H1 (cell line): ENCODE measurements at regions not wholly inside any gene's neighbourhood (a gene's known extent, or its start where the extent isn't known, plus 50 kb on each side); places are given as distances from the start of the nearest gene placed in this dataset.

Experiments used
- ASH2L ChIP-seq: fragments of 200-600, 300-600 bp; sonication (generic); IDR thresholded peaks from one replicate; pipeline ENCODE4 v1.7.1; 2017; ENCODE audit warnings: low read length
- RAD21 ChIP-seq, 2 experiments: IDR thresholded peaks in 1 of 2; conservative IDR thresholded peaks in 1 of 2; 2 replicates each; pipeline ENCODE4 v1.6.1; 2011; ENCODE audit warnings: low read depth in 2 of 2, low read length in 2 of 2, improper control_type of control experiment in 1 of 2, inconsistent platforms in 1 of 2, mild to moderate bottlenecking in 1 of 2, moderate library complexity in 1 of 2
- TF ChIP-seq, protein P1 (sequence below): IDR thresholded peaks from 2 replicates; pipeline ENCODE4 v1.6.1; 2011; ENCODE audit warnings: low read length, improper control_type of control experiment
- TF ChIP-seq, protein P2 (sequence below), 3 experiments: IDR thresholded peaks; 1 replicate in 2 of 3; 2 replicates in 1 of 3; pipeline versions ENCODE4 v1.5.1 to v1.6.1; 2011; ENCODE audit warnings: low read length in 3 of 3, mild to moderate bottlenecking in 3 of 3, inconsistent platforms in 2 of 3, low read depth in 1 of 3, moderate library complexity in 1 of 3; ENCODE audit not compliant: insufficient read depth in 1 of 3; ENCODE audit errors: control extremely low read depth in 1 of 3

DNA sequence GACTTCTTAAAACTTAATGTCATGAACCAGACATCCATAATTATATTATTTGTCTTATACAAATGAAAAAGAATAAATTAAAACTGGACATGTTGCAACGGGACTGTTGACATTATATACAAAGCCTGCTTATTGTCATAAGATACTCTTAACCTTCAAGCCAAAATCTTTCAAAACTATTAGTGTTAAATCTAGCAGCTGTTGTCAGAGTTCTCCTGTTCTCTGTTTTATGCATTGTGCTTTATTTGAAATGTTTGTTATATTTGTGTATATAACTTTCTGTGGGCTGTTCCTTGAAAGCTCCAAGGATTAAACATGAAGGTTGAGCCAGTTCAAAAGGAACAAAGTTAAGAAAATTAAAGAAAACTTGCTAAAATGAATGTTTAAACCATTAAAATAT is 335.5 kb upstream of the NT5C1B start:
- TF ChIP-seq RAD21 (IDR thresholded peaks at IDR 0.05 in 1 of 2, conservative IDR thresholded peaks at IDR 0.05 in 1 of 2; ENCODE audit: low read depth in 2 of 2, low read length in 2 of 2): no peak
- TF ChIP-seq, protein P1, sequence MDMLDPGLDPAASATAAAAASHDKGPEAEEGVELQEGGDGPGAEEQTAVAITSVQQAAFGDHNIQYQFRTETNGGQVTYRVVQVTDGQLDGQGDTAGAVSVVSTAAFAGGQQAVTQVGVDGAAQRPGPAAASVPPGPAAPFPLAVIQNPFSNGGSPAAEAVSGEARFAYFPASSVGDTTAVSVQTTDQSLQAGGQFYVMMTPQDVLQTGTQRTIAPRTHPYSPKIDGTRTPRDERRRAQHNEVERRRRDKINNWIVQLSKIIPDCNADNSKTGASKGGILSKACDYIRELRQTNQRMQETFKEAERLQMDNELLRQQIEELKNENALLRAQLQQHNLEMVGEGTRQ: no peak
- no peak for TF ChIP-seq ASH2L
- TF ChIP-seq, protein P2, sequence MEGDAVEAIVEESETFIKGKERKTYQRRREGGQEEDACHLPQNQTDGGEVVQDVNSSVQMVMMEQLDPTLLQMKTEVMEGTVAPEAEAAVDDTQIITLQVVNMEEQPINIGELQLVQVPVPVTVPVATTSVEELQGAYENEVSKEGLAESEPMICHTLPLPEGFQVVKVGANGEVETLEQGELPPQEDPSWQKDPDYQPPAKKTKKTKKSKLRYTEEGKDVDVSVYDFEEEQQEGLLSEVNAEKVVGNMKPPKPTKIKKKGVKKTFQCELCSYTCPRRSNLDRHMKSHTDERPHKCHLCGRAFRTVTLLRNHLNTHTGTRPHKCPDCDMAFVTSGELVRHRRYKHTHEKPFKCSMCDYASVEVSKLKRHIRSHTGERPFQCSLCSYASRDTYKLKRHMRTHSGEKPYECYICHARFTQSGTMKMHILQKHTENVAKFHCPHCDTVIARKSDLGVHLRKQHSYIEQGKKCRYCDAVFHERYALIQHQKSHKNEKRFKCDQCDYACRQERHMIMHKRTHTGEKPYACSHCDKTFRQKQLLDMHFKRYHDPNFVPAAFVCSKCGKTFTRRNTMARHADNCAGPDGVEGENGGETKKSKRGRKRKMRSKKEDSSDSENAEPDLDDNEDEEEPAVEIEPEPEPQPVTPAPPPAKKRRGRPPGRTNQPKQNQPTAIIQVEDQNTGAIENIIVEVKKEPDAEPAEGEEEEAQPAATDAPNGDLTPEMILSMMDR (IDR thresholded peaks at IDR 0.05; ENCODE audit: control extremely low read depth in 1 of 3, insufficient read depth in 1 of 3, low read depth in 1 of 3, low read length in 3 of 3): no peak
